GM18907 (cell line): ENCODE measurements at regions not wholly inside any gene's neighbourhood (a gene's known extent, or its start where the extent isn't known, plus 50 kb on each side); places are given as distances from the start of the nearest gene placed in this dataset.

Experiments
- ATAC-seq: cut with Tn5 transposase; IDR thresholded peaks from one replicate; pipeline ENCODE4 v1.9.1; 2021; ENCODE audit warnings: mild to moderate bottlenecking, moderate library complexity; ENCODE audit not compliant: unreplicated experiment

- no peak for ATAC-seq
Observed at GRCh38 chr18:41268271-41268670, 686.8 kb upstream of the PIK3C3 start.

- no peak for ATAC-seq
Observed at GRCh38 chr18:41266616-41267015, 688.4 kb upstream of the PIK3C3 start.

GRCh38 chr18:41266204-41266603, 688.8 kb upstream of the PIK3C3 start:
- ATAC-seq = no peak

GRCh38 chr18:41265047-41265446, 690.0 kb upstream of the PIK3C3 start:
- no peak for ATAC-seq

- no peak for ATAC-seq
Observed at GRCh38 chr18:41263956-41264355, 691.1 kb upstream of the PIK3C3 start.

GRCh38 chr18:41262688-41263087, 692.3 kb upstream of the PIK3C3 start:
- ATAC-seq = no peak

- ATAC-seq = no peak
Observed at GRCh38 chr18:41244591-41245037, 710.4 kb upstream of the PIK3C3 start.

GRCh38 chr18:41237317-41237716, 717.7 kb upstream of the PIK3C3 start:
- ATAC-seq = no peak

- ATAC-seq = no peak
Observed at GRCh38 chr18:41231681-41232080, 723.4 kb upstream of the PIK3C3 start.

GRCh38 chr18:41227993-41228392, 727.0 kb upstream of the PIK3C3 start:
- no peak for ATAC-seq

- no peak for ATAC-seq
Observed at GRCh38 chr18:41226911-41227310, 728.1 kb upstream of the PIK3C3 start.

GRCh38 chr18:41226186-41226585, 728.8 kb upstream of the PIK3C3 start:
- ATAC-seq = no peak

GRCh38 chr18:41216341-41217003, 738.6 kb upstream of the PIK3C3 start:
- no peak for ATAC-seq

GRCh38 chr18:41207706-41208105, 747.3 kb upstream of the PIK3C3 start:
- no peak for ATAC-seq

- ATAC-seq = no peak
Observed at GRCh38 chr18:41206341-41206830, 748.6 kb upstream of the PIK3C3 start.

GRCh38 chr18:41199212-41199611, 755.8 kb upstream of the PIK3C3 start:
- no peak for ATAC-seq

- ATAC-seq = no peak
Observed at GRCh38 chr18:41197967-41198366, 757.1 kb upstream of the PIK3C3 start.

- no peak for ATAC-seq
Observed at GRCh38 chr18:41170346-41170745, 784.7 kb upstream of the PIK3C3 start.

- ATAC-seq = no peak
Observed at GRCh38 chr18:41165625-41166024, 789.4 kb upstream of the PIK3C3 start.

GRCh38 chr18:41162781-41163180, 792.3 kb upstream of the PIK3C3 start:
- no peak for ATAC-seq

- ATAC-seq = no peak
Observed at GRCh38 chr18:41162191-41162590, 792.8 kb upstream of the PIK3C3 start.

GRCh38 chr18:41155910-41156851, 798.9 kb upstream of the PIK3C3 start:
- no peak for ATAC-seq
